GM13976 (cell line): ENCODE measurements at regions not wholly inside any gene's neighbourhood (a gene's known extent, or its start where the extent isn't known, plus 50 kb on each side); places are given as distances from the start of the nearest gene placed in this dataset.

ENCODE experiments used
- DNase-seq: peaks from one replicate; pipeline ENCODE4 v3.0.0; 2012; ENCODE audit warnings: low spot score
- in situ Hi-C: fragments of 300-500 bp; cut with MboI; formaldehyde crosslinking; loops from one replicate; pipeline ENCODE4 v1.12.0; 2022; ENCODE audit warnings: low sequenced_read_pairs, mixed read lengths, inconsistent platforms; ENCODE audit not compliant: unreplicated experiment
- TF ChIP-seq, protein P1 (sequence below): IDR thresholded peaks from 2 replicates; pipeline ENCODE4 v1.5.1; 2012; ENCODE audit warnings: borderline replicate concordance, mild to moderate bottlenecking; ENCODE audit not compliant: insufficient read depth; ENCODE audit errors: extremely low read depth, missing control alignments, control extremely low read depth

DNA sequence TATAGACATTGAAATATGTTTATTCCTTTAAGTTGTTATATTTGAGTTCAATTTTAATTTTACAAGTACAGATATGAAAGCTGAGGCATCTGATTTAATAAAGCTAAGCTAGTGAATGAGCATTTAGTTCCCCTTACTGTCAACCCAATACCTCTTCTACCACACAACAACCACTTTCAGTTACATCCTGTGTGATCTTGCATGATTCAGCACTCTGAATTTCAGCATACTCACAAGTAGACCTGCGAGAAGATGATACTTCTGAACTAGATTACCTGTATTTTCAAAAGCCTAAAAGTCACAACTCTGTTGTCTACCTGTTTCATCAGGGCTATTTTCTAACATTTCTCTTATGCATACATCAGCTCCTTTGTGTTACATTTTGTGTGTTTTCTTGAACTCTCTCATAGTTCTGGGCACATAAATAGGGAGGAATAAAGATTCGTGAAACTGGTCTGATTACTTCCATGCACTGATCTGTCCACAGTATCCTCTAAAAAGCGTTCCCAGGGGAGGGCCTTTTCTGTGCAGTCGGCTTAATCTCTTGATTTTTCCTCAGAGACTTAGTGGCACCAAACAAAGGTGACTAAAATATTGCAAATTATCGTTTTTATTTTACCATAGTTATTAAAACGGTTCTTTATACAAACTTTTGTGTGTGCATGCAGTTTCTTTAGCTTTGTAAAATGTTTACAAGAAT, 2025.5 kb upstream of the NUDT12 start:
- no peak for DNase-seq
- in situ Hi-C loops: no loop called here

DNA sequence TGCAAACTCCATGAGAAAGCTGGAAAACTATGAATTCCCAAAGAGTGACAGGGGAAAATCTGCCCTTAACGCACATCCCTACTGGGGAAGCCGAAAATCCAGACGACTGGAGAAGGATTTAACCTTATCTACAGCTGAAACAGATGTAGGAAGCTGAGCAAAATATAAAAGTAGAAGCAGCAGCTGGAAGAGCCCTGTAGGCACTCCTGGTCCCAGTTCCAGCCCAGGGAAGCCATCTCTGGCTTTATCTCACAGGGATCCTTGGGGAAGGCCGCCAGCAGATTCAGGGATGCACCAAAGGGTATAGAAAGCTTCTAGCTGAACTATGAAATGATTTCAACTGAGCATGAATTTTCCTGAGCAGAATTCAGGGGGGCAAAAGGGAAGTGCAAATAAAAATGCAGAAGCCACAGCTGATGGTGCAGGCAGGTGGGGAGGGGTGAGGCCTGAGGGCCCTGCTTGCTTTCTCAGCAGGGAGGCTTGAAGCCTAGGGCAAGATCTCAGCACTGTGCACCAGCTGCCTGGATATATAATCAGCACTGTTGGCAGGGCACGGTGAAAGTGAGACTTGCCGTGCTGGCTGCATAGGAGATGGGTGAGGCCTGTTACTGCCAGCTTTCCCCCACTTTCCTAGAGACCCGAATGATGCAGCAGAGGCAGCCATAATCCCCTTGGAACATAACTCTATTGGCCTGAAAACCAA, 2019.5 kb upstream of the NUDT12 start:
- no peak for DNase-seq
- in situ Hi-C loops: no loop called here
- TF ChIP-seq, protein P1, sequence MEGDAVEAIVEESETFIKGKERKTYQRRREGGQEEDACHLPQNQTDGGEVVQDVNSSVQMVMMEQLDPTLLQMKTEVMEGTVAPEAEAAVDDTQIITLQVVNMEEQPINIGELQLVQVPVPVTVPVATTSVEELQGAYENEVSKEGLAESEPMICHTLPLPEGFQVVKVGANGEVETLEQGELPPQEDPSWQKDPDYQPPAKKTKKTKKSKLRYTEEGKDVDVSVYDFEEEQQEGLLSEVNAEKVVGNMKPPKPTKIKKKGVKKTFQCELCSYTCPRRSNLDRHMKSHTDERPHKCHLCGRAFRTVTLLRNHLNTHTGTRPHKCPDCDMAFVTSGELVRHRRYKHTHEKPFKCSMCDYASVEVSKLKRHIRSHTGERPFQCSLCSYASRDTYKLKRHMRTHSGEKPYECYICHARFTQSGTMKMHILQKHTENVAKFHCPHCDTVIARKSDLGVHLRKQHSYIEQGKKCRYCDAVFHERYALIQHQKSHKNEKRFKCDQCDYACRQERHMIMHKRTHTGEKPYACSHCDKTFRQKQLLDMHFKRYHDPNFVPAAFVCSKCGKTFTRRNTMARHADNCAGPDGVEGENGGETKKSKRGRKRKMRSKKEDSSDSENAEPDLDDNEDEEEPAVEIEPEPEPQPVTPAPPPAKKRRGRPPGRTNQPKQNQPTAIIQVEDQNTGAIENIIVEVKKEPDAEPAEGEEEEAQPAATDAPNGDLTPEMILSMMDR: no peak

More for the DNA sequence above, 2025.5 kb upstream of the NUDT12 start:
- TF ChIP-seq, protein P1: no peak

DNA sequence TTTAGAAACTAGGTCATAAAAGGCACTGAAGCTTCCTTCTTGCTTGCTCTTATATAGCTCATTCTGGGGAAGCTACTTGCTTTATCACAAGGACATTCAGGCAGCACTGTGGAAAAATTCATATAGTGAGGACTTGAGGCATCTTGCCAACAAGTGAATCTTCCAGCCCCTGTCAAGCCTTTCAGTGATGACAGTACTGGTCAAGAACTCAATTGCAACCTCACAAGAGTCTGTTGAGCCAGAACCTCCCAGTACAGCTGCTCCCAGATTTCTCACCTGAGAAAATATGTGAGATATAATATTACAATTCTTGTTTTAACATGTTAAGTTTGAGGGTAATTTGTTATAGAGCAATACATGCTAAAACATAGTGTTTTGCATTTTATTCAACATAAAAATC, 2011.0 kb upstream of the NUDT12 start:
- no peak for DNase-seq
- in situ Hi-C loops: no loop called here
- TF ChIP-seq, protein P1: no peak

- no peak for DNase-seq
- TF ChIP-seq, protein P1: no peak
- in situ Hi-C loops: no loop called here
These were observed 2002.9 kb upstream of the NUDT12 start for GRCh38 chr5:105565531-105565930.

GRCh38 chr5:105563842-105564241, 2001.3 kb upstream of the NUDT12 start:
- in situ Hi-C loops: no loop called here
- TF ChIP-seq, protein P1: no peak

DNA sequence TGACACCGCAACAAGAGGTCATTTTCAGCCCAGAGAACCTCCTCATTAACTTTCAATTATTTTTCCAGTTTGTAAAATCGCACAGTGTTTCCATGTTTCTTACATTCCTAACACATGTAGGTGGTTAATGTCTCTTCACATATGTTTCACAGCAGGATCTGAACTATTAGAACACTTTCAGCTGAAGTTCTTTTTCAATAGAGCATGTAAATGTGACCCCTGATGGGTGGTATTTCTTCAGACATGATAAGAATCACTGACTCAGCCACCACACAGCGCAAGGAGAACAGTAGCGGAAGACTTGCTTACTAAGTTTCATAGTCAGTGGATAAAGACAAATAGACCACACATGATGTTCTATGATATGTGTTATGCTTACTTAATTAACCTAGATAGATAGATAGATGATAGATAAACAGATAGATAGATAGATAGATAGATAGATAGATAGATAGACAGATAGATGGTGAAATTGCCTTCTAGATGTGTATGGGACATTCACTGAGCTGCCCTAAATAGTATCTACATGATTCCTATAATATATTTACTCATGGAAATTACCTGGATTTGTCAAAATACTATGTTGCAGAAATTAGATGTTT, 1992.1 kb upstream of the NUDT12 start:
- in situ Hi-C loops: no loop called here
- TF ChIP-seq, protein P1: no peak
- no peak for DNase-seq

More at GRCh38 chr5:105563842-105564241, 2001.3 kb upstream of the NUDT12 start:
- DNase-seq: no peak
